IPS-NIHi7 (cell line): ENCODE measurements at regions not wholly inside any gene's neighbourhood (a gene's known extent, or its start where the extent isn't known, plus 50 kb on each side); places are given as distances from the start of the nearest gene placed in this dataset.
"Not testable (repeated sequence)": the region's sequence is repeated elsewhere in the genome, so short reads cannot be mapped to it uniquely, and the experiment has no call there.

Experiments
- DNase-seq: peaks from one replicate; pipeline ENCODE4 v3.0.0; 2012; ENCODE audit warnings: mixed read lengths; ENCODE audit errors: extremely low spot score

- no peak for DNase-seq
These were observed 138.8 kb upstream of the SHH start for GRCh38 chr7:155950898-155951553.

- no peak for DNase-seq
These were observed 136.6 kb upstream of the SHH start for GRCh38 chr7:155948845-155949244.

GRCh38 chr7:155948423-155948822 is 136.2 kb upstream of the SHH start:
- no peak for DNase-seq

- DNase-seq = no peak
These were observed 134.8 kb upstream of the SHH start for GRCh38 chr7:155947051-155947450.

- no peak for DNase-seq
These were observed 133.5 kb upstream of the SHH start for GRCh38 chr7:155945670-155946325.

- no peak for DNase-seq
These were observed 132.6 kb upstream of the SHH start for GRCh38 chr7:155944901-155945300.

- peak; percentile 5 for DNase-seq
These were observed 131.1 kb upstream of the SHH start for GRCh38 chr7:155943251-155943899.

- no peak for DNase-seq
These were observed 130.1 kb upstream of the SHH start for GRCh38 chr7:155942226-155942950.

- DNase-seq = no peak
These were observed 129.4 kb upstream of the SHH start for GRCh38 chr7:155941688-155942087.

- no peak for DNase-seq
These were observed 127.1 kb upstream of the SHH start for GRCh38 chr7:155939350-155939749.

GRCh38 chr7:155938129-155938528 is 125.9 kb upstream of the SHH start:
- DNase-seq = no peak

- no peak for DNase-seq
These were observed 123.5 kb upstream of the SHH start for GRCh38 chr7:155935726-155936125.

- no peak for DNase-seq
These were observed 122.8 kb upstream of the SHH start for GRCh38 chr7:155935005-155935557.

GRCh38 chr7:155932324-155932723 is 120.1 kb upstream of the SHH start:
- DNase-seq = not testable (repeated sequence)

- no peak for DNase-seq
These were observed 119.3 kb upstream of the SHH start for GRCh38 chr7:155931396-155932085.

- DNase-seq = no peak
These were observed 118.3 kb upstream of the SHH start for GRCh38 chr7:155930527-155930926.

GRCh38 chr7:155930061-155930460 is 117.8 kb upstream of the SHH start:
- DNase-seq = no peak

GRCh38 chr7:155928583-155928982 is 116.3 kb upstream of the SHH start:
- no peak for DNase-seq

GRCh38 chr7:155927905-155928304 is 115.6 kb upstream of the SHH start:
- no peak for DNase-seq

- DNase-seq = no peak
These were observed 113.4 kb upstream of the SHH start for GRCh38 chr7:155925682-155926081.

- DNase-seq = peak; percentile 54
These were observed 110.0 kb upstream of the SHH start for GRCh38 chr7:155922067-155922816.
